ENCODE measurements at regions not wholly inside any gene's neighbourhood (a gene's known extent, or its start where the extent isn't known, plus 50 kb on each side); places are given as distances from the start of the nearest gene placed in this dataset.
"Not testable (repeated sequence)": the region's sequence is repeated elsewhere in the genome, so short reads cannot be mapped to it uniquely, and the experiment has no call there.

DNA sequence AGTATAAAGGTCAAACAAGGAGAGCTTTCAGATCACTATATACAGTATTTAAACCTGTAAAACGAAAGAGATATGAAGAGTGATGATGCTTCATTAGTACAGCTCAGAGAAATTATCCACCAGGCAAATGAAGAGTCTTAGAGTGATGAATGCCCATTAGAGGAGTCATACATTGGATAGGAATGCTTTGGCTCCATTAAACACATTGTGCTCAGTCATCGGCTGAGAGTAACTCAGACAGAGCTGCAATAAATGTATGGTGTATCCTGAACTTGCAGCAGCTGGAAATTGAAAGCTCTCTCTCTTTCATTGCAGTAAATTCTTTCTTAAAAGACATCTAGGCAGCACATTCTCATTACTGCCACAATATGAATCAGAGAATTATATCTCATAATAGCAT, 340.8 kb upstream of the SPHKAP start:
- DNase-seq (ENCODE audit: low read depth in 2 of 2) = no peak

- DNase-seq (ENCODE audit: low read depth in 2 of 2) = no peak
Measured at GRCh38 chr2:228519561-228519960, 338.1 kb upstream of the SPHKAP start.

GRCh38 chr2:228516019-228516418, 334.5 kb upstream of the SPHKAP start:
- DNase-seq (ENCODE audit: low read depth in 2 of 2) = no peak

- DNase-seq (ENCODE audit: low read depth in 2 of 2) = not testable (repeated sequence)
Measured at GRCh38 chr2:228513480-228513879, 332.0 kb upstream of the SPHKAP start.

DNA sequence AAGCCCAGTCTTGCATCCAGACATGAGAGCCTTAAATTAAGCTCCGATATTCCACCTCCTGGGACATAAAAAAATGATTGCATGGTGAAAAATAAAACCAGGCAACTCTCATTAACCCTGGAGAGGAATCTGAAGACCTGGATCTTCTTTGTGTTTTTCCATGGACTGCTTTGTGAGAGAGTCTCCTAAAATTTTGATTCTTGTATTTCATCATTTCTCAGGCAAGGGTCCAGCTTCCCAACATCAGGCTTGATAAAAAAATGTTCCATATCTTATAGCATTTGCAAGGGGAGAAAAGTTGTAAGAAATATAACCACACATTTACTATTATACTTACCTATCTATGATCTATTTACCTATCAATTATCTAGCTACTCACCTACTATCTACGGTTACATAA, 327.5 kb upstream of the SPHKAP start:
- DNase-seq (ENCODE audit: low read depth in 2 of 2) = no peak

DNA sequence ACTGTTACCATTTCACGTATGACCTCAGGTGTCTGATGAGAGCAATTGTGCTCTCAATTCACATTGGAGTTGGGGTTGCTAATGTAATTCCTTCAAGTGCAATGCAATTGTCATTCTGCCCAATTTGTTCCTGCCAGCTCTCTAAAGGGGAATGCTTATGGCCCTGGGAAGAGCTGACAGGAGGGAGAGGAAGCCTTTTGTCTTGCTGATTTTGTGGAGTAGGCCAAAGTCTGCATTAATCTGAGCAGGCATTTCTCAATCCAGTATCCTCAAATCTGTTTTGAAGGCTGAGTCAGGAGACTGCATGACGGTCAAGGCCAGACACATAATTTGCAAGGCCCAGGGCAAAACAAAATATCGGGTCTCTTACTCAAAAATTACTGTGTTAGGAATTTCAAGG, 326.4 kb upstream of the SPHKAP start:
- no peak for DNase-seq (ENCODE audit: low read depth in 2 of 2)

GRCh38 chr2:228507231-228507824, 325.8 kb upstream of the SPHKAP start:
- no peak for DNase-seq (ENCODE audit: low read depth in 2 of 2)

DNA sequence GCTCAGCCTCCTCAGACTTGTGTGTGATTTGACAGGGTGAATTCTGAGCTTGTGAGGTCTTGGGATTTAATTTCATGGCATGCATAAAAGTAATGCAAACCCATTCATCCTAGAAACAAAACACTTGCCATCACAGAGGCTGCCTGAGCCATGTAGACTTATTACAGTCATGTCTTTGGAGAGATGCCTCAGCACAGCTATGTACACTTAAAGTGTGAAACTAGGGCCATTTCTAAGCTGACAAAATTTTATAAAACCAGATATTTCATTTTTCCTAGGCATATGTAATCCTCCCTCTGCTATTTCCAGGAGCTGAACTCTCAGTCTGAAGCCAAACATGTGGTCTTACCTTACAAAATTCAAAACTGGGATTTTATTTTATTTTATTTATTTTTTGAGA, 322.2 kb upstream of the SPHKAP start:
- no peak for DNase-seq (ENCODE audit: low read depth in 2 of 2)

DNA sequence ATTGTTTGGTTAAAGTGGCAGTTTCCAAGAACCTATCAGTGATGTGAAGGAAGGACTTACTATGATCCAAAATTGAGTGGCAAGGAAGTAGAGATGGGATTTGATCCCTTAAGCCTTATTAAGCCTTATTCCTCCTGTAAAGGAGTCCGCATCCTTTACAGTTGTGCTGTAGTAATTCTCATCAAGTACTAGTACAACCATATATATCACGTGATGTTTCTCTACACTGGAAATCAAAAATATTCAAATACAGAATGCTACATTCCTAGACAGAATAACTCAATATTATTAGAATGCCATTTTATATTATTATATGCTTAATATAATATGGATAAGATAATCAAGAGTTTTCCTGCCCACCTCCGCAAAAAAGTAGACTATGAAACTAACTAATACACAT, 312.4 kb upstream of the SPHKAP start:
- no peak for DNase-seq (ENCODE audit: low read depth in 2 of 2)

DNA sequence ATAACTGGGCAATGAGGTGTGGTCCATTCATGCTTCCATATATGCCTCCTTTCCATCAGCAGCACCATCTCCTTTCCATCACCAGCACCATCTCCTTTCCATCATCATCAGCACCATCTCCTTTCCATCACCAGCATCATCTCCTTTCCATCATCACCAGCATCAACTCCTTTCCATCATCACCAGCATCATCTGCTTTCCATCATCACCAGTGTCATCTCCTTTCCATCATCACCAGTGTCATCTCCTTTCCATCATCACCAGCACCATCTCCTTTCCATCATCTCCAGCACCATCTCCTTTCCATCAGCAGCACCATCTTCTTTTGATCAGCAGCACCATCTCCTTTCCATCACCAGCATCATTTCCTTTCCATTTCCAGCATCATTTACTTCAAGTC, 297.5 kb upstream of the SPHKAP start:
- DNase-seq (ENCODE audit: low read depth in 2 of 2) = no peak

DNA sequence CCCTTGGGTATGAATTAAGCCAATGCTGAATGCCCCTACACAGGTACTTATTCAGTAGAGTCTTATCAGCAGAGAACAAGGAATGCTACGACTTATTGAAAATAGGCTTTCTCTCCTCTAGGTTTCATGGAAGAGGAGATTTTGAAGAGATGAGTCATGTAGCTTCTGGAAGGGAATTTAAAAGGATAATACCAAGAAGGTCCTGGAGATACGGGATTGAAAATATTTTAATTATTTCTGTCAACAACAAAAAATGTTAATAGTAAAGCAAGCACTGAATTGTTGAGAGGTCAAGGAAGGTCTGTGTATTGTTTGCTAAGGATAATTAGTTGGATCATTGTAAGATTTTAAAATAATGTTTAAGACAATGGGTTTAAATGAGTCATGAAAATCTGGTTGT, 293.0 kb upstream of the SPHKAP start:
- DNase-seq (ENCODE audit: low read depth in 2 of 2) = no peak

- no peak for DNase-seq (ENCODE audit: low read depth in 2 of 2)
Measured at GRCh38 chr2:228469721-228470120, 288.2 kb upstream of the SPHKAP start.

DNA sequence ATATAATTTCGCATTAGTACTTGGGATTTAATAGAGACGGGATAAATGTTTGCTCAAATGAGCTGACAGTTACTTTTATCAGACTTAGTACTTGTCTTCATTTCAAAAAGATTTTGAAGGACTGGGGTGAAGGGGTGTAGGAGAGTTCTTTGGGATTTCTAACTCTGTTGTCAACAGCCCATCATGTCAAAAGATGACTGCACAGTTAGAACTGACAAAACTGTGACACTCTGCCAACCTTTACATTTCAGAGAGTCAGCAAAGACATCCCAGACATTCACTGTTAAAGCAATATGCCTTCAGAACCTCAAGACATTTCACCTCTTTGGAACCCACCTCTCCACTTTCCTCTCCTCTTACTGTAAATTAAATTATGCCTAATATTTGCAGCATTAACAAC, 285.4 kb upstream of the SPHKAP start:
- DNase-seq (ENCODE audit: low read depth in 2 of 2) = no peak

DNA sequence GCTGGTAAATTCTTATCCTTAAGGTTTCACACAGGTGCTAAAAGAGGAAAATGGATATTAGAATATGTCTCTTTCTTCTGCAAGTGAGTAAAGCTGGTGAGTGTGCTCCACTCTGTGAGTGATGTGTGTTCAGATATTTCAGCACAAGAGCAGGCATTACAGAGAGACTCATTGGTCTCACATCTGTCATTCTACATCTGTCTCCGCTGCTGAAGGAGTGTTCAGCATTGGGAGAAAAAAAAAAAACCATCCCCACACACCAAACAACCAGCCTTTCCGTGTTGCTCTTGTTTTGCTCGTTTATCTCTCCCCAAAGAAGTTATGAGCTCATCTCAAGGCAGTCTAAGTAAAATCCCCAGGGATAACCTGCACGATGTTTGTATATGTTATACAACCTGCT, 283.9 kb upstream of the SPHKAP start:
- no peak for DNase-seq (ENCODE audit: low read depth in 2 of 2)

DNA sequence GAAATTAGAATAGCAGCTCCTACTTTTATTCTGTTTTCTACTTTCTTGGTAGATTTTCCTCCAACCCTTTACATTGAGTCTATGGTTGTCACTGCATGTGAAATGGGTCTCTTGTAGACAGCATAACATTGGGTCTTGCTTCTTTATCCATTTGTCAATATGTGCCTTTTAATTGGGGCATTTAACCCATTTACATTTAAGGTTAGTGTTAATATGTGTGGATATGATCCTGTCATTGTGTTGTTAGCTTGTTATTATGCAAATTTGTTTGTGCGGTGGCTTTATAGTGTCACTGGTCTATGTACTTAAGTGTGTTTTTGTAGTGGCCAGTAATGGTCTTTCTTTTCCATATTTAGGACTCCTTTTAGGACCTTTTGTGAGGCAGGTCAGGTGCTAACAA, 276.9 kb upstream of the SPHKAP start:
- no peak for DNase-seq (ENCODE audit: low read depth in 2 of 2)

DNA sequence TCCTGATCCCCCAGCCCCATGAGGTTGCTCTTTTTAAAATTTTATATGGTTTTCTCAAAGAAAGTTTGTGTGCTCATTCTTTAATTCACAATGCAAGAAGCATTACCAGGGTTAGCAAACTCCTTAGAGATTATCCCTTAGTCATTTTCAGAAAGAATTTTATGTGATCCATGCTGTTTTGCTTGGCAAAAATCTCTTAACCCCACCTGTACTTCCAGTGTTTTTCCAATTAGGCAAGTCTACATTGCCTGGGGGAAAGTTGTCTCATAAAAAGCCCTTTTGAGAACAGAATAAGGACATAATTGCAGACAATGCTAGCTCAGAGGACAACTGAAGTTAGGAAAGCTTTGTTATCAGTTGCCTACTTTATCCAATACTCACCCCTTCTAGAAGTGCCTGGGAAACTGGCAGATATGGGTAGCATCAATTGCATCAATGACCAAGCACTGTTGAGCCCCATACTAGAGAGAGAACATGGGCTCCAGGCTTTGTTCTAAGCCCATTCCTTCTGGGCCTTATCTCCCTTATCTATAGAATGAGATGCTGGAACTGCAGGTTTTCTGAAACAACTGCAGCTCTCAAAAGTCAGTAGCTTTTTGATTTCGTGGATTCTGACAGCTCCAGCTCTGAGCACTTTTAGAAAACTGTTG, 265.9 kb upstream of the SPHKAP start:
- DNase-seq (ENCODE audit: low read depth in 2 of 2) = no peak

DNA sequence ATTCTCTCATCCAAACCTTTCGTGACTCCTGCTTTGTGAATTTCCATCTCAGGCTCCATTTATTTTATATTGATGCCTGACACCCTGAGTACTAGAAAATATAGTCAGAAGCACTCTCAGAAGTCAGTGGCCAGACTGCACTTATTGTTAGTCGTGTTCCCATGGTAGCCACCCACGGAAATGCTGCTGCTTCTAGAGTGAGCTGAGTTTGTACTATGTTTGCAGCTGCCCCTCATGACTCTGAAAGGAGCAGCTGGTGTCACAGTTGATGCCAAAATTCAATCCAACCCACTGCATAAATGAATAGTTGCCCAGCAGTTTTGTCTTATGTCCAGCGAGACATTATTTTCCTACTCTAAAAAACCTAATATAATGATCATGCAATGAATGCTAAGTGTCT, 265.2 kb upstream of the SPHKAP start:
- no peak for DNase-seq (ENCODE audit: low read depth in 2 of 2)

GRCh38 chr2:228444161-228444560, 262.7 kb upstream of the SPHKAP start:
- DNase-seq (ENCODE audit: low read depth in 2 of 2) = no peak

DNA sequence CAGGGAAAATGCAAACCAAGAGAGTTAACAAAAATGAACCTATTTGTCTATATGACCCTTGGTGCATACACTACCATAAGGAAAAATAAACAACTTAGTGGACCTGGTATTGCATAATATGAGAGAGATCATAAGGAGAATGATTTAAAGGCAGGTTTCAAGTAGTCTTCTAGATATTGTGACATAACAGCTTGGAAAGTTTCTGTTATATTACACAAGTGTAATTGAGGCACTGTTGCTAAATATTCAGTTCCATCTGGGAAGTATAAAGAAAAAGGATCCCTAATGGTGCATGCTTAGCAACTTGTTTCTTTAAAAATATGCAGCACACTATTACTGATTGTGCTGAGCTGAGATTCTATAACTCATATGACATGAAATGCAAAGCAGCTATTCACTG, 252.2 kb upstream of the SPHKAP start:
- no peak for DNase-seq (ENCODE audit: low read depth in 2 of 2)

GRCh38 chr2:228432116-228432515, 250.6 kb upstream of the SPHKAP start:
- DNase-seq (ENCODE audit: low read depth in 2 of 2) = no peak

DNA sequence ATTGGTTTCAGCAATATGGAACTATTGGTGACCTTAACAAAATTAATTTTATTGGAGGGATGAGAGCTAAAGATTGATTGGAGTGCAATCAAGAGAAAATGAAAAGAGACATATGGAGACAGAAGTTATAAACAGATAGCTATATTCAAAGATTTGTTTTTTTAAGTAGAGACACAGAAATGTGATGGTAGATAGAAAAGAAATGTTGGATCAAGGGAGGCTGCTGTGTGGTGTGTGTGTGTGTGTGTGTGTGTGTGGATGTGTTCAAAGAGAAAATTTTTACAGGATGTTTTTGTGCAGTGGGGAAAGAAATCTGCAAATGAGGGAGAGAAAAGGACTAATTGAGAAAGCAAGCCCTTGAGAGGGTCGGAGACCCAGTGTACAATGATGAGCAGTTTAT, 249.5 kb upstream of the SPHKAP start:
- DNase-seq (ENCODE audit: low read depth in 2 of 2) = no peak

DNA sequence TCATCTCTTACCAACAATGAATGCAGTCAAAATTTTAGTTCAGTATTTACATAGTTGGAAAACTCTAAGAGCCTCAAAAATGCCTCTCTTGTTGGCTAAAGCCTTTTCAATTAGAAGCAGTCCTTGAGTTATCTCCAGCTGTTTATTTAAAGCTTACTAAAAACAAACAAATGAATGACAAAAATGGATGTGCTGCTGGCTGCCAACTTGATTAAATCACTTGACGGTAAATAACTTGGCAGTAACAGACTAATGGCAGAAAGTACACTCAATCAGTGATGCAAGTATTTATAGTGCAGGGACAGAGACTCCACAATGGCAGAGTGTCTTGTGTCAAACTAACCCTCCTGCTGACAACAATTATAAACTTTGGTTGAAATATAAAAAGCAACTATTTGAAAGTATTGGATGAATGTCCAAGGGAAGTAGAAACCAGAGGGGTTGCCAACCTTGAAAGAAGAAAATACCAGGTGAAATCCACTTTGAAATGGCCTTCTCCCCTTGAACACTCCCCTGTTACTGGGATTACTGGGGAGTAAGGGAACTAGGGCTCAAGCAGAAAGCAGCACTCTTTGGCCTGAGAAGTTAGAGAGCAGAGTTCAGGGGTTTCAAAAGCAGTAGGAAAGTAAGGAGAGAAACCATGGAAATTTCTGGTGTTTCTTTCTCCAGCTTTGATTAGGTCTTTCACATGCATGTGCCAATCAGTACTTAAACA, 245.2 kb upstream of the SPHKAP start:
- no peak for DNase-seq (ENCODE audit: low read depth in 2 of 2)

DNA sequence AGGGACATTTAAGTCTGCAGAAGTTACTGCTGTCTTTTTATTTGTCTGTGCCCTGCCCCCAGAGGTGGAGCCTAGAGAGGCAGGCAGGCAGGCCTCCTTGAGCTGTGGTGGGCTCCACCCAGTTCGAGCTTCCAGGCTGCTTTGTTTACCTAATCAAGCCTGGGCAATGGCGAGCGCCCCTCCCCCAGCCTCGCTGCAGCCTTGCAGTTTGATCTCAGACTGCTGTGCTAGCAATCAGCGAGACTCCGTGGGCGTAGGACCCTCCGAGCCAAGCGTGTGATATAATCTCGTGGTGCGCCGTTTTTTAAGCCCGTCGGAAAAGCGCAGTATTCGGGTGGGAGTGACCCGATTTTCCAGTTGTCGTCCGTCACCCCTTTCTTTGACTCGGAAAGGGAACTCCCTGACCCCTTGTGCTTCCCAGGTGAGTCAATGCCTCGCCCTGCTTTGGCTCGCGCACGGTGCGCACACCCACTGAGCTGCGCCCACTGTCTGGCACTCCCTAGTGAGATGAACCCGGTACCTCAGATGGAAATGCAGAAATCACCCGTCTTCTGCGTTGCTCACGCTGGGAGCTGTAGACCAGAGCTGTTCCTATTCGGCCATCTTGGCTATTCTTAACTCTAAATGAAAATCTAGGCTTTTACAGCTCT, 244.0 kb upstream of the SPHKAP start:
- DNase-seq (ENCODE audit: low read depth in 2 of 2) = not testable (repeated sequence)
